NT2/D1 (cell line): ENCODE measurements at regions not wholly inside any gene's neighbourhood (a gene's known extent, or its start where the extent isn't known, plus 50 kb on each side); places are given as distances from the start of the nearest gene placed in this dataset.

Experiments
- DNase-seq: peaks from one replicate; pipeline ENCODE4 v3.0.0-alpha.2; 2011; ENCODE audit warnings: low read depth, low spot score
- H3K27me3 ChIP-seq: 2 replicates; pipeline ENCODE4 v1.6.0; 2011; ENCODE audit warnings: mild to moderate bottlenecking; ENCODE audit not compliant: insufficient read length, insufficient read depth
- H3K36me3 ChIP-seq: 2 replicates; pipeline ENCODE4 v1.6.1; 2011; ENCODE audit warnings: mild to moderate bottlenecking, low read length, mixed read lengths; ENCODE audit not compliant: insufficient read depth, insufficient read length
- H3K4me1 ChIP-seq: 2 replicates; pipeline ENCODE4 v1.5.1; 2011; ENCODE audit not compliant: insufficient read depth, insufficient read length
- H3K4me3 ChIP-seq: 2 replicates; pipeline ENCODE4 v1.5.1; 2011; ENCODE audit warnings: low read depth; ENCODE audit not compliant: insufficient read length
- H3K9ac ChIP-seq: 2 replicates; pipeline ENCODE4 v1.6.0; 2011; ENCODE audit warnings: low read depth; ENCODE audit not compliant: insufficient read length
- H3K9me3 ChIP-seq: 2 replicates; pipeline ENCODE4 v1.5.1; 2011; ENCODE audit warnings: mild to moderate bottlenecking, low read length; ENCODE audit not compliant: insufficient read depth
- SUZ12 ChIP-seq: IDR thresholded peaks from 2 replicates; pipeline ENCODE4 v1.6.1; 2011; ENCODE audit not compliant: insufficient read length, insufficient read depth; ENCODE audit errors: extremely low read depth
- YY1 ChIP-seq: IDR thresholded peaks from 2 replicates; pipeline ENCODE4 v1.6.1; 2011; ENCODE audit not compliant: insufficient read length, insufficient read depth
- ZNF274 ChIP-seq: IDR thresholded peaks from 2 replicates; pipeline ENCODE4 v1.6.1; 2011; ENCODE audit warnings: mild to moderate bottlenecking, low read depth, low read length

- no peak for DNase-seq
- Histone ChIP-seq H3K4me3 (no peak overlapping the region), H3K27me3 (no peaks in the 10 kb centered on the region), H3K9me3 (no peaks in the 10 kb centered on the region), H3K9ac (no peak overlapping the region), H3K36me3 (no peaks in the 10 kb centered on the region), H3K4me1 (no peaks in the 10 kb centered on the region)
- TF ChIP-seq SUZ12 (no peak), YY1 (no peak), ZNF274 (no peak)
These were observed 100.4 kb downstream of the ANKRD7 start for GRCh38 chr7:118324790-118325449.

- Histone ChIP-seq H3K9ac (no peak overlapping the region), H3K9me3 (no peaks in the 10 kb centered on the region), H3K27me3 (no peaks in the 10 kb centered on the region), H3K4me3 (no peak overlapping the region), H3K36me3 (no peaks in the 10 kb centered on the region), H3K4me1 (no peaks in the 10 kb centered on the region)
- no peak for DNase-seq
- TF ChIP-seq SUZ12 (no peak), YY1 (no peak), ZNF274 (no peak)
These were observed 100.9 kb downstream of the ANKRD7 start for GRCh38 chr7:118325450-118325808.

- Histone ChIP-seq H3K9me3 (no peaks in the 10 kb centered on the region), H3K27me3 (no peaks in the 10 kb centered on the region), H3K36me3 (no peaks in the 10 kb centered on the region), H3K4me3 (no peak overlapping the region), H3K9ac (no peak overlapping the region), H3K4me1 (no peaks in the 10 kb centered on the region)
- no peak for DNase-seq
- TF ChIP-seq YY1 (no peak), SUZ12 (no peak), ZNF274 (no peak)
These were observed 102.7 kb downstream of the ANKRD7 start for GRCh38 chr7:118327174-118327573.

GRCh38 chr7:118328505-118329211, 104.2 kb downstream of the ANKRD7 start:
- no peak for TF ChIP-seq ZNF274
- TF ChIP-seq SUZ12: no peak
- no peak for TF ChIP-seq YY1
- no peak overlapping the region for H3K4me3 ChIP-seq

GRCh38 chr7:118330388-118330787, 105.9 kb downstream of the ANKRD7 start:
- H3K9ac ChIP-seq: no peak overlapping the region
- no peak overlapping the region for H3K4me3 ChIP-seq
- no peaks in the 10 kb centered on the region for H3K36me3 ChIP-seq
- no peak for DNase-seq
- no peaks in the 10 kb centered on the region for H3K9me3 ChIP-seq
- TF ChIP-seq ZNF274: no peak
- TF ChIP-seq SUZ12: no peak
- TF ChIP-seq YY1: no peak
- no peaks in the 10 kb centered on the region for H3K4me1 ChIP-seq
- H3K27me3 ChIP-seq: no peaks in the 10 kb centered on the region

More at GRCh38 chr7:118328505-118329211, 104.2 kb downstream of the ANKRD7 start:
- H3K9ac ChIP-seq: no peak overlapping the region
- H3K27me3 ChIP-seq: no peaks in the 10 kb centered on the region
- DNase-seq: no peak
- no peaks in the 10 kb centered on the region for H3K36me3 ChIP-seq
- H3K4me1 ChIP-seq: no peaks in the 10 kb centered on the region
- H3K9me3 ChIP-seq: no peaks in the 10 kb centered on the region

- Histone ChIP-seq H3K9ac (no peak overlapping the region), H3K27me3 (no peaks in the 10 kb centered on the region), H3K9me3 (no peaks in the 10 kb centered on the region), H3K4me1 (no peaks in the 10 kb centered on the region), H3K36me3 (no peaks in the 10 kb centered on the region), H3K4me3 (no peak overlapping the region)
- no peak for DNase-seq
- TF ChIP-seq YY1 (no peak), SUZ12 (no peak), ZNF274 (no peak)
These were observed 122.2 kb downstream of the ANKRD7 start for GRCh38 chr7:118346748-118347147.

GRCh38 chr7:118349604-118350003, 125.1 kb downstream of the ANKRD7 start:
- Histone ChIP-seq H3K27me3 (no peaks in the 10 kb centered on the region), H3K9ac (no peak overlapping the region), H3K9me3 (no peaks in the 10 kb centered on the region), H3K4me1 (no peaks in the 10 kb centered on the region), H3K4me3 (no peak overlapping the region), H3K36me3 (no peaks in the 10 kb centered on the region)
- DNase-seq: no peak
- no peak for TF ChIP-seq ZNF274
- TF ChIP-seq SUZ12: no peak
- TF ChIP-seq YY1: no peak
